Testis (tissue), 2 donors: ENCODE measurements at regions not wholly inside any gene's neighbourhood (a gene's known extent, or its start where the extent isn't known, plus 50 kb on each side); places are given as distances from the start of the nearest gene placed in this dataset.

ENCODE experiments used
- CTCF ChIP-seq, 3 experiments: fragments of 450-650 bp in 2 of 3; fragments of 200-600 bp in 1 of 3; sonication (generic) in 1 of 3; IDR thresholded peaks; one replicate each; pipeline ENCODE4 v1.5.1; 2016 to 2019; ENCODE audit warnings: antibody characterized with exemption in 3 of 3, mild to moderate bottlenecking in 2 of 3, moderate library complexity in 1 of 3
- POLR2A ChIP-seq: fragments of 450-650 bp; IDR thresholded peaks from one replicate; pipeline ENCODE4 v1.6.1; 2017; ENCODE audit warnings: antibody characterized with exemption, mild to moderate bottlenecking, moderate library complexity

- no peak for TF ChIP-seq CTCF (IDR thresholded peaks at IDR 0.05)
- TF ChIP-seq POLR2A, result no peak
Observed at GRCh38 chr3:53970661-53971060, 79.0 kb upstream of the SELENOK start.
